Immature natural killer cell (primary cell): ENCODE measurements at regions not wholly inside any gene's neighbourhood (a gene's known extent, or its start where the extent isn't known, plus 50 kb on each side); places are given as distances from the start of the nearest gene placed in this dataset.
"Not testable (repeated sequence)": the region's sequence is repeated elsewhere in the genome, so short reads cannot be mapped to it uniquely, and the experiment has no call there.

Experiments
- DNase-seq, 3 donors: peaks; one replicate each; pipeline ENCODE4 v3.0.0; 2022; ENCODE audit warnings: mixed read lengths in 1 of 3
- H3K27ac Mint-ChIP-seq, 6 donors: one replicate each; pipeline ENCODE4 v1.8.0; 2020; ENCODE audit warnings: mixed read lengths in 6 of 6, mild to moderate bottlenecking in 5 of 6, inconsistent platforms in 4 of 6, moderate library complexity in 3 of 6
- H3K27me3 Mint-ChIP-seq, 3 donors: one replicate each; pipeline ENCODE4 v1.8.0; 2020 to 2021; ENCODE audit warnings: low read depth in 3 of 3, mild to moderate bottlenecking in 3 of 3, mixed read lengths in 3 of 3, moderate library complexity in 3 of 3, inconsistent platforms in 1 of 3
- H3K36me3 Mint-ChIP-seq, 3 donors: one replicate each; pipeline ENCODE4 v1.8.0; 2020; ENCODE audit warnings: mixed read lengths in 3 of 3, inconsistent platforms in 2 of 3, mild to moderate bottlenecking in 2 of 3
- H3K4me1 Mint-ChIP-seq, 2 donors: one replicate each; pipeline ENCODE4 v1.8.0; 2020; ENCODE audit warnings: inconsistent platforms in 2 of 2, mild to moderate bottlenecking in 2 of 2, mixed read lengths in 2 of 2, moderate library complexity in 1 of 2
- H3K4me3 Mint-ChIP-seq, 5 donors: one replicate each; pipeline ENCODE4 v1.8.0; 2020; ENCODE audit warnings: mild to moderate bottlenecking in 5 of 5, mixed read lengths in 5 of 5, inconsistent platforms in 3 of 5, moderate library complexity in 3 of 5
- H3K9me3 Mint-ChIP-seq, 6 donors: one replicate each; pipeline ENCODE4 v1.8.0; 2020; ENCODE audit warnings: mild to moderate bottlenecking in 6 of 6, mixed read lengths in 6 of 6, inconsistent platforms in 4 of 6, moderate library complexity in 3 of 6

DNA sequence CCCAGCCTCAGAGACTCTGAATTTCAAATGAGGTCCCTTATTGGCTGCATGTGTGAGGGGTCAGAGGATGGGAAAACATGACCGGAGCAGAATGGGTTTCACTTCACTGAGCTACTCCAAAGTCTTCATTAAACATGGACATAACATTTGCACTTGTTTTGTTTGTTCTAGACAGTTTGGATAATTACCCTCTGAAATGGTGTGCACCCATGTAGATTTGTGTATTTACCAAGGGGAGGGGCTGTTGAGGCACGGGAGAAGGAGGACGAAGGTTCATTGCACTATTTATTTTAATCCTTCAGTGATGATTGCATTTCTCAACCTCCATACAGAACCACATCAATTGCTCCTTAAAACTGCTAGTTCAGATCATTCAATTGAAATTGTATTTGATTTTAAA is 364.2 kb downstream of the TFAP2B start:
- peaks cover 0 to 2% (median 0%) of the 10 kb centered on the region in 3 donors for H3K27me3 Mint-ChIP-seq

DNA sequence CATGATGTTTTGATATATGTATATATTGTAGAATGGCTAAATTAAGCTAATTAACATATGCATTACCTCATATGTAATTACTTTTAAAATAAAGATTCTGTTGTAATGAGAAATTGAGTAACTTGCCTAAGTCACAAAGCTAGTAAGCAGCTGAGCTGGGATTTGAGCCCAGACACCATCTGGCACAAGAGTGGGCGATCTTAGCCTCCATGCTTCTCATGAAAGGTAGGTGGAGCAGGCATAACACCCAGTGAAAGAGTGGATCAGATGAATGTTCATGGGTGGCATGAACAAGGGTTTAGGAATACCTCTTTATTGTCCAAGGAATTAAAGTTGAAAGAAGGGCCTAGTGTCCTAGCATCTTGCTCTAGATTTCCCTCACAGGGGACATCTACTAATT is 365.4 kb downstream of the TFAP2B start:
- Mint-ChIP-seq H3K9me3 (peaks cover 2 to 22% (median 10%) of the 10 kb centered on the region in 6 donors), H3K4me3 (no peak overlapping the region), H3K27ac (no peak overlapping the region), H3K27me3 (peaks cover 0 to 2% (median 0%) of the 10 kb centered on the region in 3 donors), H3K36me3 (no peaks in the 10 kb centered on the region), H3K4me1 (no peaks in the 10 kb centered on the region)
- DNase-seq = no peak

More for the DNA sequence above, 364.2 kb downstream of the TFAP2B start:
- Mint-ChIP-seq H3K4me3 (no peak overlapping the region), H3K9me3 (peaks cover 2 to 27% (median 13%) of the 10 kb centered on the region in 6 donors), H3K36me3 (no peaks in the 10 kb centered on the region), H3K4me1 (no peaks in the 10 kb centered on the region), H3K27ac (no peak overlapping the region)
- no peak for DNase-seq

DNA sequence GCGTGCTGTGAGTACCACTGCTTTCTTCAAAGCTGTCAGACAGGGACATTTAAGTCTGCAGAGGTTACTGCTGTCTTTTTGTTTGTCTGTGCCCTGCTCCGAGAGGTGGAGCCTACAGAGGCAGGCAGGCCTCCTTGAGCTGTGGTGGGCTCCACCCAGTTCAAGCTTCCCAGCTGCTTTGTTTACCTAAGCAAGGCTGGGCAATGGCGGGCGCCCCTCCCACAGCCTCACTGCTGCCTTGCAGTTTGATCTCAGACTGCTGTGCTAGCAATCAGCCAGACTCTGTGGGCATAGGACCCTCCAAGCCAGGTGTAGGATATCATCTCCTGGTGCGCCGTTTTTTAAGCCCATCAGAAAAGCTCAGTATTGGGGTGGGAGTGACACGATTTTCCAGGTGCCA is 374.5 kb downstream of the TFAP2B start:
- H3K9me3 Mint-ChIP-seq = peaks cover 2 to 14% (median 10%) of the 10 kb centered on the region in 6 donors
- not testable (repeated sequence) for H3K4me3 Mint-ChIP-seq, H3K27me3 Mint-ChIP-seq, H3K27ac Mint-ChIP-seq, DNase-seq, H3K4me1 Mint-ChIP-seq, H3K36me3 Mint-ChIP-seq

DNA sequence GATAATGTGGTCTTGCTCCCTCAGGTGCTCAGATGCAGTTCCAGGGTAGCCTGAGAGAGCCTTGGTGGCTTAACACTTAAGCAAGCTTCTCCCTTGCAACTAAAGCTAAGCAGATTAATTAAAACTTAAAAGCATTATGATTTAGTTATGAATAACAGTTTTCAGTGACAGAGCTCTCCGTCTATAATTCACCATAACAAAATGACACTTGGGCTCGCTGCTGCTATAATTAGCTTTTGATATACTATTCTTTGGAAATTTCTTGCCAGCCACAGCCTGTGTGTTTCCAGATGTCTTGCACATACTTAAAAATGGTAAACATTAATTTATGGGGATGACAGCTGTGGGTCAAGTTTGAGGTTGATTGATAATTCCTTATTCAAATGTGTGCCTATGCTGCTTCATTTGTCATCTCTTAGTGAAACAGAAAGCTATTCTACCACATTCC is 380.5 kb downstream of the TFAP2B start:
- H3K27ac Mint-ChIP-seq = no peak overlapping the region
- no peaks in the 10 kb centered on the region for H3K36me3 Mint-ChIP-seq
- peaks cover 0 to 9% (median 4%) of the 10 kb centered on the region in 6 donors for H3K9me3 Mint-ChIP-seq
- no peak overlapping the region for H3K4me3 Mint-ChIP-seq
- no peak for DNase-seq
- no peaks in the 10 kb centered on the region for H3K27me3 Mint-ChIP-seq
- H3K4me1 Mint-ChIP-seq = no peaks in the 10 kb centered on the region

DNA sequence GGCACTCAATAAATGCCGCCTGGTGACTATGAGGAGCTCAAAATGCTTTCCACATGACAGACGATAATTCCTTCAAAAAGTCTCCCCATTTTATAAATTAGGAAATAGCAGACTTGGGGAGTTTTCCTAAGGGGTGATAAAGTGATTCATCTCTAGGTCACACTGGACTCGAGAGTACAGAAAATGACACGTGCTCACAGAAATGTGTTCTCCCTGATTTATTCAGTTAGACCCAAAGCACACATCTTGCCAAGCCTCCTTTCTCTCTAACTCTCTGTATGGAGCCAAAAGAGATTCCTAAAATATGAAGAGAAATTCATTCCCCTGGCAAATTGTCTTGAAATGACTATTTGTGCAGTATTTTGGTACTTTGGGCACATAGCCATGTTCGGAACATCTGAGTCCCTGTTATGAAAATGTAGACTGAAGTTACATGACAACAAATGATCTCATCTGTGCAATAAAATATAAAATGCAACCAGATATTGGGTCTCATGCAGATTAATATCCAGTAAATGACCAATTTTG is 381.1 kb downstream of the TFAP2B start:
- H3K4me3 Mint-ChIP-seq = no peak overlapping the region
- H3K9me3 Mint-ChIP-seq = peaks cover 0 to 9% (median 4%) of the 10 kb centered on the region in 6 donors
- H3K27me3 Mint-ChIP-seq = no peaks in the 10 kb centered on the region
- H3K27ac Mint-ChIP-seq = no peak overlapping the region
- no peaks in the 10 kb centered on the region for H3K4me1 Mint-ChIP-seq
- H3K36me3 Mint-ChIP-seq = no peaks in the 10 kb centered on the region
- no peak for DNase-seq

- no peak for DNase-seq
- H3K4me3 Mint-ChIP-seq = no peak overlapping the region
- H3K9me3 Mint-ChIP-seq = peaks cover 2 to 15% (median 5%) of the 10 kb centered on the region in 6 donors
- no peak overlapping the region for H3K27ac Mint-ChIP-seq
- no peaks in the 10 kb centered on the region for H3K27me3 Mint-ChIP-seq
- no peaks in the 10 kb centered on the region for H3K4me1 Mint-ChIP-seq
- H3K36me3 Mint-ChIP-seq = no peaks in the 10 kb centered on the region
Measured at GRCh38 chr6:51200676-51201075, 382.0 kb downstream of the TFAP2B start.

GRCh38 chr6:51202653-51203052 is 384.0 kb downstream of the TFAP2B start:
- H3K27me3 Mint-ChIP-seq, DNase-seq, H3K4me3 Mint-ChIP-seq, H3K4me1 Mint-ChIP-seq, H3K27ac Mint-ChIP-seq, H3K36me3 Mint-ChIP-seq: not testable (repeated sequence)
- peaks cover 0 to 23% (median 9%) of the 10 kb centered on the region in 6 donors for H3K9me3 Mint-ChIP-seq

- Mint-ChIP-seq H3K4me3 (no peak overlapping the region), H3K9me3 (peaks cover 0 to 32% (median 10%) of the 10 kb centered on the region in 6 donors), H3K27me3 (no peaks in the 10 kb centered on the region), H3K4me1 (no peaks in the 10 kb centered on the region), H3K36me3 (no peaks in the 10 kb centered on the region), H3K27ac (no peak overlapping the region)
- no peak for DNase-seq
Measured at GRCh38 chr6:51203504-51203903, 384.8 kb downstream of the TFAP2B start.

DNA sequence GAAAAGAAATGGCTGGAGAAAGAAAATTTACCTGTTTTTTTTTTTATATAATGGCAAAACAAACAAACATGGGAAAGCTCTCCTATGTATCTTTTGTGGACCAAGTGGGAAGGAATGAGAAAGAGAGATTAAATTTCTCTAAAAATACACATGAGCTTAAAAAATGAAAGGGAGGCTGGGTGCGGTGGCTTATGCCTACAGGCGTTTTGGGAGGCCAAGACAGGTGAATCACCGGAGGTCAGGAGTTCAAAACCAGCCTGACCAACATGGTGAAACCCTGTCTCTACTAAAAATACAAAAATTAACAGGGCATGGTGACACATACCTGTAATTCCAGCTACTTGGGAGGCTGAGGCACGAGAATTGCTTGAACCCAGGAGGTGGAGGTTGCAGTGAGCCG is 388.0 kb downstream of the TFAP2B start:
- not testable (repeated sequence) for H3K36me3 Mint-ChIP-seq, H3K4me1 Mint-ChIP-seq, H3K27ac Mint-ChIP-seq, H3K27me3 Mint-ChIP-seq, DNase-seq, H3K4me3 Mint-ChIP-seq
- H3K9me3 Mint-ChIP-seq = peaks cover 0 to 37% (median 11%) of the 10 kb centered on the region in 6 donors

DNA sequence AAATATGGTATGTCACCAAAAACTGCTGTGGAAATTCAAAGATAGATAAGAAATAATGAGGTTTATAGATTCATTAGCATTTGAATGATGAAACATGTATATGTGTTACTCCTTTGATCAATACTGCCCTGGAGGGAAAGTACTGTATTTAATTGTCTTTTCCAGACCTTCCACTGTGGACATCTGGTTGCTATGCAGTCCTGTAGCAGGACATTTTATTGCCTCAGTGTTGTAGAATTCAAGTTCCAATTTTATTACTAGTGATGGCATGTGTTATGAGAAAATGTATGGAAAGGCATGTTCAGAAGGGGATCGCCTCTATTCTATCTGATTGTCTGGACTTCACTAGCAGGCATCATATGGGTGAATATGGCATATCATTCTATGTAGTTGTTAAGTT is 391.0 kb downstream of the TFAP2B start:
- Mint-ChIP-seq H3K36me3 (no peaks in the 10 kb centered on the region), H3K27ac (no peak overlapping the region), H3K4me3 (no peak overlapping the region), H3K9me3 (peaks cover 0 to 48% (median 11%) of the 10 kb centered on the region in 6 donors), H3K4me1 (no peaks in the 10 kb centered on the region), H3K27me3 (peaks cover 0 to 5% (median 0%) of the 10 kb centered on the region in 3 donors)
- DNase-seq = no peak

DNA sequence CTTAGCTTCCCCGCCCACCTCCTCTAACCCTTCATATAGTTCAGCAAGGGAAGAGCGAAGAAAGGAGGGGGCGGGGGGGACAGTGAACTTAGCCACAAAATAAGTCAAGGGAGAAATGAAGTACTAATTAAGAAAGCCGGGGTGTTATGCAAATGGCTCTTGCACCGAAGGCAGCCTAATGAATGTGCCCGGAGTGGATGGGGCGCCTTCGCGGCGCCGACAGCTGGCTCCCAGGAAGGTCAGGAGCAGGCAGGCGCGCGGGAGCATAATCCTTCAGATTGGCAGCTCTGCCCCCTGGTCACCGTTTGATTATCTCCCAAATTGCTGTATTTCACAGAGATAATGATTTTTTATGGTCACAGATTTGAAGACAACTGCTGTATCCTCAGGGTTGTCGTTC is 395.1 kb downstream of the TFAP2B start:
- H3K27ac Mint-ChIP-seq = no peak overlapping the region
- H3K36me3 Mint-ChIP-seq = no peaks in the 10 kb centered on the region
- DNase-seq = no peak
- no peak overlapping the region for H3K4me3 Mint-ChIP-seq
- peaks cover 0 to 5% (median 0%) of the 10 kb centered on the region in 3 donors for H3K27me3 Mint-ChIP-seq
- H3K9me3 Mint-ChIP-seq = peaks cover 2 to 30% (median 9%) of the 10 kb centered on the region in 6 donors
- H3K4me1 Mint-ChIP-seq = no peaks in the 10 kb centered on the region

GRCh38 chr6:51214442-51214841 is 395.8 kb downstream of the TFAP2B start:
- Mint-ChIP-seq H3K4me3 (no peak overlapping the region), H3K27ac (no peak overlapping the region), H3K27me3 (peaks cover 0 to 5% (median 0%) of the 10 kb centered on the region in 3 donors), H3K4me1 (no peaks in the 10 kb centered on the region), H3K36me3 (no peaks in the 10 kb centered on the region), H3K9me3 (peaks cover 2 to 30% (median 9%) of the 10 kb centered on the region in 6 donors)
- DNase-seq = no peak

DNA sequence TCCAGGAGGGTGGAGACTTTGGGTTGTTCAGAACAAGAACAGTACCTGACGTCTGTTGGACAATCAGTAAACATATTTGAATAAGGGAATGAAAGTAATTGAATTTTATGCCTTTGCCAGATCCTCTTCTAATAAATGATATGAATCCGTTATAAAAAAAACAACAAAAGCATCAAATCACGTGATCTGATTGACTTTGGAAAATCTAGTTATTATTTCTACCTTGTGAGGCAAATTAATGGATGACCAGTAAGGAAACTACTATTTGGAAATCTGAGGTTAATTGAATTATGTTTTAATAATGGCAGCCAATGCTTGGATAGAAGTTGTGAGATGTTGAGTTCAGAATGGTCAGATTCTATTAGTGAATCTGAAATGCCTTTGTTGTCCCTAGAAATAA is 399.5 kb downstream of the TFAP2B start:
- Mint-ChIP-seq H3K4me1 (no peaks in the 10 kb centered on the region), H3K9me3 (peaks cover 2 to 31% (median 9%) of the 10 kb centered on the region in 6 donors), H3K27ac (no peak overlapping the region), H3K4me3 (no peak overlapping the region), H3K27me3 (peaks cover 0 to 3% (median 0%) of the 10 kb centered on the region in 3 donors), H3K36me3 (no peaks in the 10 kb centered on the region)
- no peak for DNase-seq

DNA sequence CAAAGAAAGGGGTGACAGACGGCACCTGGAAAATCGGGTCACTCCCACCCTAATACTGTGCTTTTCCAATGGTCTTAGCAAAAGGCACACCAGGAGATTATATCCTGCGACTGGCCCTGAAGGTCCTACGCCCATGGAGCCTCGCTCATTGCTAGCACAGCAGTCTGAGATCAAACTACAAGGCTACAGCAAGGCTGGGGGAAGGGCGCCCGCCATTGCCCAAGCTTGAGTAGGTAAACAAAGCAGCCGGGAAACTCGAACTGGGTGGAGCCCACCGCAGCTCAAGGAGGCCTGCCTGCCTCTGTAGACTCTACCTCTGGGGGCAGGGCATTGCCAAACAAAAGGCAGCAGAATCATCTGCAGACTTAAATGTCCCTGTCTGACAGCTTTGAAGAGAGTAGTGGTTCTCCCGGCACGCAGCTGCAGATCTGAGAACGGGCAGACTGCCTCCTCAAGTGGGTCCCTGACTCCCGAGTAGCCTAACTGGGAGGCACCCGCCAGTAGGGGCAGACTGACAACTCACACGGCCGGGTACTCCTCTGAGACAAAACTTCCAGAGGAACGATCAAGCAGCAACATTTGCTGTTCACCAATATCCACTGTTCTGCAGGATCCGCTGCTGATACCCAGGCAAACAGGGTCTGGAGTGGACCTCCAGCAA is 406.0 kb downstream of the TFAP2B start:
- H3K27ac Mint-ChIP-seq, H3K36me3 Mint-ChIP-seq, H3K4me3 Mint-ChIP-seq, H3K4me1 Mint-ChIP-seq, DNase-seq, H3K27me3 Mint-ChIP-seq: not testable (repeated sequence)
- H3K9me3 Mint-ChIP-seq = peaks cover 4 to 33% (median 16%) of the 10 kb centered on the region in 6 donors

DNA sequence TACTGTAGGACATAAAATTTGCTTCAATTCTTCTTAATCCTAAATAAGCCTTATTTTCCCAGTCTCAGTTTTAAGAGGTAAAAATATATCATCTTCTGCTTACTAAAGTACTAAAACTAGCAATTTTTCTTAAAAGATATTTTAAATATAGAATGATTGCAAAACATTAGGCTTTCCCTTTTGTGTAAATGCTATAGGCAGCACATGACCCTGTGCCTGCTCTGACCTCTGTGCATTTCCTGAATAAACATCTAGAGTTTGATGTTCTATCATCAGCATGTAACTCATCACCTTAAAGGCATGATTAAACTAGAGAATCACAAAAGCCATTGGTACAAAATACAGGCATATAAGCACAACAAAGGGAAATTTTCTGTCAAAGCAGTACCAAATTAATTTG is 422.7 kb downstream of the TFAP2B start:
- Mint-ChIP-seq H3K36me3 (no peaks in the 10 kb centered on the region), H3K27me3 (peaks cover 0 to 2% (median 2%) of the 10 kb centered on the region in 3 donors), H3K9me3 (peaks cover 3 to 23% (median 10%) of the 10 kb centered on the region in 6 donors), H3K4me1 (no peaks in the 10 kb centered on the region), H3K4me3 (no peak overlapping the region), H3K27ac (no peak overlapping the region)
- no peak for DNase-seq
